RWPE2 (cell line): ENCODE measurements at regions not wholly inside any gene's neighbourhood (a gene's known extent, or its start where the extent isn't known, plus 50 kb on each side); places are given as distances from the start of the nearest gene placed in this dataset.

Experiments used
- ATAC-seq: fragments of 200-7000 bp; cut with Tn5 transposase; 3 replicates; pipeline ENCODE4 v1.9.1; 2021; ENCODE audit warnings: low read depth
- DNase-seq: peaks from one replicate; pipeline ENCODE4 v3.0.0-alpha.2; 2020; ENCODE audit warnings: low spot score
- H3K27ac ChIP-seq: fragments of 450-650 bp; 2 replicates; pipeline ENCODE4 v1.5.1; 2017; ENCODE audit warnings: mild to moderate bottlenecking; ENCODE audit not compliant: poor library complexity, severe bottlenecking
- H3K27me3 ChIP-seq: fragments of 250-450 bp; sonication (Bioruptor Pico); 2 replicates; pipeline ENCODE4 v1.5.1; 2021; ENCODE audit warnings: mild to moderate bottlenecking, moderate library complexity; ENCODE audit not compliant: insufficient read depth, poor library complexity, severe bottlenecking
- H3K36me3 ChIP-seq: fragments of 250-450 bp; sonication (Bioruptor Pico); 2 replicates; pipeline ENCODE4 v1.5.1; 2020; ENCODE audit warnings: low read depth, mild to moderate bottlenecking, moderate library complexity
- H3K4me1 ChIP-seq: fragments of 250-450 bp; sonication (Bioruptor Pico); 2 replicates; pipeline ENCODE4 v1.5.1; 2021; ENCODE audit warnings: mild to moderate bottlenecking, moderate library complexity; ENCODE audit not compliant: insufficient read depth, poor library complexity, severe bottlenecking
- H3K4me3 ChIP-seq: fragments of 250-450 bp; sonication (Bioruptor Pico); 2 replicates; pipeline ENCODE4 v1.5.1; 2021; ENCODE audit warnings: mild to moderate bottlenecking, moderate library complexity; ENCODE audit not compliant: severe bottlenecking
- H3K9me3 ChIP-seq: fragments of 250-450 bp; sonication (Bioruptor Pico); 2 replicates; pipeline ENCODE4 v1.5.1; 2021; ENCODE audit warnings: mild to moderate bottlenecking, moderate library complexity; ENCODE audit not compliant: severe bottlenecking
- CTCF ChIP-seq: fragments of 450-650 bp; IDR thresholded peaks from one replicate; pipeline ENCODE4 v1.5.1; 2017; ENCODE audit warnings: mild to moderate bottlenecking, moderate library complexity; ENCODE audit not compliant: poor library complexity, severe bottlenecking

- Histone ChIP-seq H3K9me3 (no peaks in the 10 kb centered on the region), H3K27ac (no peak overlapping the region), H3K4me1 (no peaks in the 10 kb centered on the region), H3K27me3 (no peaks in the 10 kb centered on the region), H3K4me3 (no peak overlapping the region), H3K36me3 (no peaks in the 10 kb centered on the region)
- DNase-seq (no peak), ATAC-seq (peak; percentile 27; the same call in 1 of the 3 replicates)
- TF ChIP-seq CTCF: peak; percentile 56
Measured at GRCh38 chr11:116454020-116454645, 318.7 kb downstream of the BUD13 start.

- no peak for TF ChIP-seq CTCF
- no peaks in the 10 kb centered on the region for H3K9me3 ChIP-seq
- H3K4me1 ChIP-seq: no peaks in the 10 kb centered on the region
- H3K27me3 ChIP-seq: no peaks in the 10 kb centered on the region
- ATAC-seq (no peak), DNase-seq (no peak)
- no peaks in the 10 kb centered on the region for H3K36me3 ChIP-seq
- no peak overlapping the region for H3K4me3 ChIP-seq
- H3K27ac ChIP-seq: no peak overlapping the region
Measured at GRCh38 chr11:116452461-116452860, 320.3 kb downstream of the BUD13 start.

GRCh38 chr11:116449522-116449921 is 323.3 kb downstream of the BUD13 start:
- ATAC-seq: no peak
- Histone ChIP-seq H3K36me3 (no peaks in the 10 kb centered on the region), H3K9me3 (no peaks in the 10 kb centered on the region), H3K4me3 (no peak overlapping the region), H3K4me1 (no peaks in the 10 kb centered on the region), H3K27ac (no peak overlapping the region), H3K27me3 (no peaks in the 10 kb centered on the region)
- no peak for TF ChIP-seq CTCF
- no peak for DNase-seq

- no peak for TF ChIP-seq CTCF
- Histone ChIP-seq H3K36me3 (no peaks in the 10 kb centered on the region), H3K9me3 (no peaks in the 10 kb centered on the region), H3K4me3 (no peak overlapping the region), H3K27ac (no peak overlapping the region), H3K27me3 (no peaks in the 10 kb centered on the region), H3K4me1 (no peaks in the 10 kb centered on the region)
- peak; percentile 55; the same call in 2 of the 3 replicates for ATAC-seq
- no peak for DNase-seq
Measured at GRCh38 chr11:116446048-116446941, 326.5 kb downstream of the BUD13 start.
